HG03342 (cell line): ENCODE measurements at regions not wholly inside any gene's neighbourhood (a gene's known extent, or its start where the extent isn't known, plus 50 kb on each side); places are given as distances from the start of the nearest gene placed in this dataset.
"Not testable (repeated sequence)": the region's sequence is repeated elsewhere in the genome, so short reads cannot be mapped to it uniquely, and the experiment has no call there.

Source experiments
- ATAC-seq: cut with Tn5 transposase; IDR thresholded peaks from one replicate; pipeline ENCODE4 v1.9.1; 2021; ENCODE audit warnings: mild to moderate bottlenecking, moderate library complexity; ENCODE audit not compliant: unreplicated experiment

GRCh38 chr14:40058901-40059897 is 627.0 kb upstream of the FBXO33 start:
- no peak for ATAC-seq

- ATAC-seq: no peak
These were observed 621.2 kb upstream of the FBXO33 start for GRCh38 chr14:40053416-40053815.

- no peak for ATAC-seq
These were observed 596.8 kb upstream of the FBXO33 start for GRCh38 chr14:40028991-40029390.

- no peak for ATAC-seq
These were observed 592.9 kb upstream of the FBXO33 start for GRCh38 chr14:40025101-40025500.

DNA sequence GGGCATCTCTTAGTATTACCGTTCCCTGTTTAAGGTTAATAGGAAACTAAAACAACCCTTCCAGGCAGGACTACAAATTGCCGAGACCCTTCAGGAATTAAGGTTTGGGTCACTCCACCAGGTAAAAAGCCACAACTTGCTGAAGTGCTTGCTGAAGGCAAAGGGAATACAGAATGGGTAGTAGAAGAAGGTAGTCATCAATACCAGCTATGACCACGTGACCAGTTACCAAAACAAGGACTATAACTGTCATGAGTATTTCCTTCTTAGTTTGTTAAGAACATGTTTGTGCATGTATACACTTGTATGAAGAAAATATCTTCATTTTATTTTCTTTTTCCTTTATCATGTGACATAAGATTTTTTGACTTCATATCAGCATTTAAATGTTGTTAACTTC is 578.7 kb upstream of the FBXO33 start:
- ATAC-seq: no peak

DNA sequence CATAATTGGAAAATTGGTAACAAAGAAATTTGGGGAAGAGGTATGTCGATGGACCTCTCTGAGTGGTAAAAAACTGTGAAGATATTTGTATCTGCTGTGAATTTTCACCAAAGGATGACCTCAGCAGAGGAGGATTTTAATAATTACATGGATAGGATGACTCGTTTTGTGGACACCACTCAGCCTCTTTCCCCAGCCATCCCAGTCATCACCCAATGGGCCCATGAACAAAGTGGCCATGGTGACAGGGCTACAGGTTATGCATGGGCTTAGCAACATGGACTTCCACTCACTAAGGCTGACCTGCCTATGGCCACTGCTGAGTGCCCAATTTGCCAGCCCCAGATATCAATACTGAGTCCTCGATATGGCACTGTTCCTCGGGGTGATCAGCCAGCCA is 577.5 kb upstream of the FBXO33 start:
- no peak for ATAC-seq

DNA sequence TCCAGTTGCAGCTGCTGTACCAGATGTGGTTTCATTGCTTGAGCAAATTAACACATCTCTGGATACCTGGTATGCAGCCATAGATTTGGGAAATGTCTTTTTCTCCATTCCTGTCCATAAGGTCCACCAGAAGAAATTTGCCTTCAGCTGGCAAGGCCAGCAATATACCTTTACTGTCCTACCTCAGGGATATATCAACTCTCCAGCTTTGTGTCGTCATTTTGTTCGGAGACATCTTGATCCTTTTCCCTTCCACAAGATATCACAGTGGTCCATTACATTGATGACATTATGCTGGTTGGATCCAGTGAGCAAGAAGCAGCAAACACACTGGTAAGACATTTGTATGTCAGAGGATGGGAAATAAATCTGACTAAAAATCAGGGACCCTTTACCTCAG is 576.1 kb upstream of the FBXO33 start:
- ATAC-seq: not testable (repeated sequence)

- no peak for ATAC-seq
These were observed 572.8 kb upstream of the FBXO33 start for GRCh38 chr14:40004871-40005500.

DNA sequence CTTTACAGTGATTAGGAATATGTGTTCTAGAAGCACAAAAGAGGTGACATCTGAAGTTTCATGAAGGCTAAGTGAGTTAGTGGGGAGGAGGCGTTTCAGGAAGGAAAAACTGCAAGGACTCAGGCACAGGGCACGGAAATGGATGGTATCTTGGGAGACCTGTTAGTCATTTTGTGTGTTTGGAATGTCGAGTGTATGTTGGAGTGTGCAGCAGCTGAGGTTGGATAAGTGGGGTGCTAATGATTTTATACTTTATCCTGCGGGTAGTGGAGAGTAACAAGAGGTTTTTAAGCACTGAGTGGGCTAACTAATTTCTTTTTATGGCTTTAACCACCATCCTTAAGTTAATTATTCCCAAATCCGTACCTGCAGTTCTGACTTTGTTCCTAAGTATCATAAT is 571.5 kb upstream of the FBXO33 start:
- ATAC-seq: no peak

GRCh38 chr14:39998854-39999253 is 566.6 kb upstream of the FBXO33 start:
- ATAC-seq: no peak

DNA sequence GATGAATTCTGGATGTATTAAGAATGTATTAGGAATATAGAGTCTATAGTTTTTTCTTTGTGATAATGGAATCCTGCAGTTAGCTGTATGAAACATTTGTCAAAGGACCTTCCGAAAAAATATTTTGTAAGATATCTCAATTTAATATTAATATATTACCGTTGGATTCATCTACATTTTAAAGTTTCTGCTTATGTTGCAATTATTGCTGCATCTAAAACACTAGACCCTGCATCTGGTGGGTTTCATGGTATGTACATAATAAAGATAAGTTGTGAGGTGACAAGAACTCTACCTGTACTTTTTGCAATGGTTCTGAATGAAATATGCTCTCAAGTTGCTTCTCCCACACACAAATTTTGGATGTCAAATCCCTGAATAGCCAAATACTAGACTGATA is 565.9 kb upstream of the FBXO33 start:
- no peak for ATAC-seq

- no peak for ATAC-seq
These were observed 558.8 kb upstream of the FBXO33 start for GRCh38 chr14:39991041-39991440.

GRCh38 chr14:39988939-39989338 is 556.7 kb upstream of the FBXO33 start:
- ATAC-seq: no peak

- ATAC-seq: no peak
These were observed 552.1 kb upstream of the FBXO33 start for GRCh38 chr14:39984323-39984722.

GRCh38 chr14:39977198-39977597 is 545.0 kb upstream of the FBXO33 start:
- no peak for ATAC-seq

- ATAC-seq: peak; percentile 99
These were observed 541.8 kb upstream of the FBXO33 start for GRCh38 chr14:39974036-39974435.

GRCh38 chr14:39972704-39973103 is 540.5 kb upstream of the FBXO33 start:
- ATAC-seq: no peak

- no peak for ATAC-seq
These were observed 535.7 kb upstream of the FBXO33 start for GRCh38 chr14:39967885-39968284.

GRCh38 chr14:39957987-39958386 is 525.8 kb upstream of the FBXO33 start:
- ATAC-seq: no peak

DNA sequence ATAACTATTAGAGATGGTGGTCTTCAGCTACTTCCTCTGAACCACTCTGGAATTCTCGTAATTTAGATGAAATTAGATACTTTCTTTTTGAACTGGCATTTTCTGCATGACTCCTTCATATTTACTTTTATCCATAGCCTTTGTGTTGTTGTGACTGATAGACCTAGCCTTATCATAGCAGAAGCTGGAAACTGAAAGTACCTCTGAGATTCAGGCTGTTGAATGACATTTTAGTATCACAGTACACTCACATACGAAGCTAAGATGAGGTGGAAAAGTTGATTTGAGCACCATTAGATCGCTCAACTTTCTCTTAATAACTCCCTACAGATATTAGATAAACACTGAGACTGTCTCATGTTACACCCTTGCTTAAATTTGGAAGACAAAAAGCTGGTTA is 525.1 kb upstream of the FBXO33 start:
- ATAC-seq: peak; percentile 74

DNA sequence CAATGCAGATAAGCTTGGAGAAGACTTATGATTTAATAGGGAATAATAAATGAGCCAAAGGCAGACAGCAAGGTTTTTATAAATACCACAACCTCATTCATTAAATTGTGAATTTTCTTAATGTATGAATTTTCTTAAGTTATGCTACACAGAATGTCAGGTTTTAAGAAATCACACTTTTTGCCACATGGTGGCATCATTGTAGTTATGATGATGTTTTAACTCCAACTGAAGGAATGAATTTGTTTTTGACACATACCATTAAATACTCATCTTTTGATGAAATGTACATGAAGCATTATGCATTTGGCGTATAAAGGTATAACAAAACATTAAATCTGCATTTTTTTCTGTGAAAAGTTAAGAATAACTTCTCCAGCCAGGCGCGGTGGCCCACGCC is 524.1 kb upstream of the FBXO33 start:
- no peak for ATAC-seq

DNA sequence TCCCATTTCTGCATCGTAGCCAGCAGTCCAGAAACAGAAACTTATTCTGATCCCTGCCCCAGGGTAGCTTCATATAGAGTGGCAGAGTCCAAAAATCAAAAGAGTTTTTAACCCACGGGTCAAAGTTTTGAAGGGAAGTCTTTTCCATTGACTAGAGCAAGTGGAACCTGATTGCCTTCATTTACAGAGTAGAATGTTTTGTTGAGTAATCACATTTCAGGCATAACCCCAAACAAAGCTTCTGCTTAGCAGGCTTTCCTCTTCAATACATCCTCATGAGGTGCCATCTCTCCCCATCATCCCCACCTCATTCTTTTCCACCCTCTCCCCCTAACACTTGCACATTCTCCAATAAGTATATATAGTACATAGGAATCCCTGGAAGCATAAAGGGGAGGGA is 516.0 kb upstream of the FBXO33 start:
- no peak for ATAC-seq
